IPS-NIHi11 (cell line): ENCODE measurements at regions not wholly inside any gene's neighbourhood (a gene's known extent, or its start where the extent isn't known, plus 50 kb on each side); places are given as distances from the start of the nearest gene placed in this dataset.

ENCODE experiments used
- DNase-seq: peaks from one replicate; pipeline ENCODE4 v3.0.0; 2012; ENCODE audit warnings: mixed read lengths, low spot score

DNA sequence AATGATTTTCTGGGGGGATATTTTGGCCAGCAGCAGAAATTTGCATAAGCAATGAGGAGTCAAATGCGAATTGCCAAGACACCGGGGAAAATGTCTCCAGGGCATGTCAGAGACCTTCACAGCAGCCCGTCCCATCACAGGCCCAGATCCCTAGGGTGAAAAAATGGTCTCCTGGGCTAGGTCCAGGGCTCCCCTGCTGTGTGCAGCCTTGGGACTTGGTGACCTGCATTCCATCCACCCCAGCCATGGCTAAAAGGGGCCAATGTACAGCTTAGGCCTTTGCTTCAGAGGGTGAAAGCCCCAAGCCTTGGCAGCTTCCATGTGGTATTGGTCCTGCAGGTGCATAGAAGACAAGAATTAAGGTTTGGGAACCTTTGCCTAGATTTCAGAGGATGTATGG is 534.5 kb upstream of the MEF2C start:
- DNase-seq: no peak

DNA sequence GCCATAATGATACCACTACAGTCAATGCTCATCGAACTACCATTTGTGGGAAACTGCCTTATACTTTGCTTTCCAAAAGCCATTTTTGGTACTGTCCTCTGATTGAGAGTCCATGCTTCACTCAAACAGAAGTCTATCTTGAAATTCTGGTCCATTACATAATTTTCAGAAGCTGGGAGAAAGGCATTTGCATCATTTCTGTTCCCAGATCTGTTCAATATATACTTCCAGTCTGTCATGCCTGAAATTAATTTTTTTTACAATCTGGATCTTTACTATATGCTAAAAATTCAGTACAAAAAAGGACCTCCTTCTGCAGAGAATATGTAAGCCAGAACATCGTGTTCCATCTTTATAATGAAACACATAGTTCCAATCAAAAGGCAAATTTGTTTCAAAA is 528.9 kb upstream of the MEF2C start:
- no peak for DNase-seq

DNA sequence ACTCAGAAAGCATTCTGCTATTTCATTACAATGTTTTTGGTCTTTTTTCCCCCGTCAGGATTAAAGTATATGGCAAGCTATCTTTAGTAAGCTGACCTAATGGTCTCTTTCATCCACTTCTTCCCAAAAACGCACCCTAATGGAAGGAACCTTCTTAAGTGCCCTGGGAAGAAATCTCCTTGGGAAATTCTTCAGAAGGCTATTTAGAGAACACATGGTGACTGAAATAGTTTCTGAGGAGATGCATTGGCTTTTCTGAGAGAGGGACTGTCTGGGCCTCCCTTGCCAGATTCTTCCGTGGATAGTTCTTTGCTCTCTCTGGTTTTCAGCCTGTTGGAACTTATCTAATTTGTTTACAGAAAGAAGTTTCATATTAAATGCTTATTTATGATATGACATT is 524.1 kb upstream of the MEF2C start:
- DNase-seq: no peak

DNA sequence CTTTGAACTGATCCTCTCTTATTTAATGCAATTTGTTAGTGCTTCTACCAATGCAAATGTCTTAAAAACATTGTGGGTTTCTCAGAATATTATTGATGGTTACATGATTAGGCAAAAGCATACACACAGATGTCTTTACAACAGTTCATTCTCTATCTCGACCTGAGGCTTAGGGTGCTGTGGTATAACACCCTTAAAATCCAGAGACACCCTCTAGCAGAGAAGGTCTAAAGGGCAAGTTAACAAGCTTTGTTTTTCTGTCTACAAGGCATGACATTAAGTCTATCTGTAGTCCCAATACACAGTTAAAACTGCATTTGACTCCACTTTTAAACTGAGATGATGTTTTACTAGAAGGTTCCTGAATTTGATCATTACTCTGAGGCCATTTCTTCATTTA is 518.7 kb upstream of the MEF2C start:
- DNase-seq: no peak

DNA sequence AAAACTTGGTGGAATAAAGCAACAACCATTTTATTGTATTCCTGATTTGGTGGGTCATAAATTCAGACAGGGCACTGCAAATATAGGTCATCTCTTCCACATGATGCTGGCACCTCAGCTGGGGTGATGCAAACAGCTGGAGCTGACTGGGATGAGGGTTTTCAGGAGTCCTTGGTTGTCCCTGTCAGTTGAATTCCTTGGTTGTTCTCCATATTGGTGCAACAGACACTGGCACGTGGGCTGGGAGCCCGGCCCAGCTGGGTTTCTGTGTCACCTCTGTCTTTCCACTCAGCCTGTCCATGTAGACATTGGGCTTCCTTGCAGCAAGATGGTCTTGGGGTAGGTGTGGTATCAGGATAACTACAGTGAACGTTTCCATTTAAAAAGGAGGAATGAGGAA is 518.0 kb upstream of the MEF2C start:
- no peak for DNase-seq

DNA sequence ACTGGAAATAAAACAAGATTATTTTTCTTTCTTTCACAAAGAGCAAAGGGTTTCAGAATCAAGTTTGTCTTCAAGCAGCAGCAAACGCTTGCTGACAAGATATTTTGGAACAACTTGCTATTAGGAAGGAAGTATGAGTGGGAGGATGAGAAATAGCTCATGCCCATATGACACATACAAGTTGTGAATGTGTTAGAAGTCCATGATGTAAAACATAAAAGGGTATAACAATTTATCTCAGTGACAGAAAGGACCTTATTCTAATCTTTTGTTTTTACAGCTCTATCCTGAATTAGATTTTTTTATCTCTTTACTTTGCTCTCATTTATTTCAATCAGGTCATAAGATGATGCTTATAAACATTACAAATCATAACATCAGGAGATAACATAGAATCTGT is 516.6 kb upstream of the MEF2C start:
- no peak for DNase-seq

DNA sequence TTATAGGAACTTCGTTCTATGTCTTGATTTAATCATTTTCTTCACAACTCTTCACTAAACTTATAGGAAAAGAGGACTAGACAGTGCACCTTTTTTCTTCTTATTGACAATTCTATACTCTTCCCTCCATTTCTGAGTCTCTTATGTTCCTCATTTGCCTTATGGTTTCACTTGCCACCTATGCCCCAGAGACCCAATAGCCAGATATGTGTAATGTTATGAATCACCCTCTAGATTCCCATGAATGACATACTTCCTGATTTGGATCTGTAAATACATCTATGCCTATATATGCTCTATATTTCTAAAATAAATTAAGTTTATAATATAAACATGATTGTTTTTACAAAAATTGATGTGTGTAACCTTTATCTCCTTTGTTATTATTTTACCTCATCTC is 514.1 kb upstream of the MEF2C start:
- DNase-seq: no peak

DNA sequence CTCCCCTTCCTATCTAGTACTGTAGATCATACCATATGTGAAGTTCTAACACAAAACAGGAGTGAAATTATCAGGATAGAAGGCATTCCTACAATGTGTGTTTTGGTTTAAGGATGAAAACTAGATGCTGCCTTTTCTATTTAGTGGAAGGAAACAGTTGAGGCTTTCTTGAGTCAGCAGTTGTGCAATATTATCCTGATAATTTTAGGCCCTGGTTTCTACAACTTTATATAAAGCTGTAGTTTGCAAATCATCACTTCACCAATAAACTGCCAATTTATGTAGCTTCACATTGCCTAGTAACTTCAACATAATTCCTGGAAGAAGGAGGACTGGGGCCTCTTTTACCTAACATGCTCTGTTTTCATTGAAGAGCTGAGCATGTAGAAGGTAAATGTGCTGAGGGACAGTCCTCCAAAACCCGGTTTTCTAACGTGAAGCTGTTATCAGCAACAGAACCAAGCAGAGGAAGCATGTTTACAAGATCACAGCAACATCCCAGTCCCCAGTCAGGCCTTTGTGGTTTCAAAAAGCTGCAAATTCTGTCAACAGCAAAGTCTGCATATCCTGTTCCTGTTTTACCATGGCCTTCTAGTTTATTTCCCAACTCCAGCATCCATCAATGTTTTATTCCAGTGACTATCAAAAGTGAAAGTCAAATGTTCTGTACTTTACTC is 513.4 kb upstream of the MEF2C start:
- DNase-seq: no peak

DNA sequence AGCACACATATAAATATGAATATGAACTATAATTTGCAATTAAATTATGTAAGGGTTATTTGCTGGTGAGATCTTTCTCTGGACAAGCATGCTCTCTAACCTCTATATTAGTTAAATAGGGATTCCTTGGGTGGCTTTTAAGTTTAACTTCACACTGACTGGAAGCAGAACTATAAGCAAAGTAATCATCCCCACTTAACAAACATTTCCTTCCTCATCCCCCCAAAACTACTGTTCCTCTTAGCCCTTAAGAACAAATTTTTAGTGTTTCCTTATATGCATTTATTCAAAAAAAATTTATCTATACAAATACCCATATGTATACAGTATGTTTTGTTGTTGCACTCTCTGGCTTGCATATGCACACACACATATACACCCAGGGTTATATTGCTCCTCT is 512.1 kb upstream of the MEF2C start:
- no peak for DNase-seq

DNA sequence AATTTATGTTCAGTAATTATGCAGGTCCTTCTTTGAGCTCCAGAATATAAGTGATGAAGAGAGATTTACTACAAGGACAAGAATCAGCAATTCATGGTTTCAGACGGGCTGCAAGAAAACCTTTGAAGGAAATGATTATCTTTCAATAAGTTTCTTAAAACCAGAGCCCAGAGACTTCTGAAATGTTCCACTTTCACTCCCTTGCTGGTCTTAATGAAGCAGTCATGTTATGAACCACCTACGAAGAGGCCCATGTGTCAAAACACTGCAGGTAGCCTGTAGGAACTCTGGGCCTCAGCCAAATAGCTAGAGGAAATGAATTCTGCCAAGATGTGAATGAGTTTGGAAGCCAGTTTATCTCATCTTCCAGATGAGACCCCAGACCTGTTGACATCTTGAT is 505.9 kb upstream of the MEF2C start:
- no peak for DNase-seq

DNA sequence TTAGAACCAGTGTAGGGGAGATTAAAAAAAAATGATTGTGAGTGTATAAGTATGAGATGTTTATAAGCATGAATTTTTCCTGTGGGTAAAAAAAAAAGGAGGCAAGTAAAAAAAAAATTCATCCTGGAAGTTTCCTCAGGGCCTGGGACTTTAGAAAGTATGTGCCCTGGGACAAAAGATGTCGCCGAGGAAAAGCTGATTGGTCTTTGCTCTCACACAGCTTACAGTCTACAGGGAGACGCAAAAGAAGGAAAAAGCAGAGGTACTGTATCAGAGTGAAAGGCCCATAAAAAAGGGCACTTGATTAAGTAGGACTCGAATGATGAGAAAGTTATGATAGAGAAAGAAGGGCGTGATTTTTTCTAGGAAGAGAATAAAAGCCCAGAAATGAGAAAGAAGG is 501.4 kb upstream of the MEF2C start:
- DNase-seq: no peak

DNA sequence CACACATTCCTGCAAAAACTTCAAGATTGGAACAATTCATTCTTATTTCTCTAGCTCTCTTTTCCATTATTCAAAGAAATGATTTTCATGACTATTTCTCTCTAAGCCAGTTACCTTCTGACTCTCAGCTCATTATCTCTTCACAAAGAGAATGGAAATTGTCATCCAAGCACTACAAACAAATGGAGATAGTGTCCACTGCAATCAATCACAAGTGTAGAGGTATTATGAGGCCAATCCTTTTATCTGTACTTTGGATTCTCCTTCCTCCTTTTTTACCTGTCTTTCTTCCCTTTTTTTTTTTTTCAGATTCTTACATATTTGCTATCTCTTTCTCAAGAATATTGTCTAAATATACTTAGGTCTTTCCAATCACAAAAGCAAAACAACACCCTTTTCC is 497.7 kb upstream of the MEF2C start:
- DNase-seq: no peak

DNA sequence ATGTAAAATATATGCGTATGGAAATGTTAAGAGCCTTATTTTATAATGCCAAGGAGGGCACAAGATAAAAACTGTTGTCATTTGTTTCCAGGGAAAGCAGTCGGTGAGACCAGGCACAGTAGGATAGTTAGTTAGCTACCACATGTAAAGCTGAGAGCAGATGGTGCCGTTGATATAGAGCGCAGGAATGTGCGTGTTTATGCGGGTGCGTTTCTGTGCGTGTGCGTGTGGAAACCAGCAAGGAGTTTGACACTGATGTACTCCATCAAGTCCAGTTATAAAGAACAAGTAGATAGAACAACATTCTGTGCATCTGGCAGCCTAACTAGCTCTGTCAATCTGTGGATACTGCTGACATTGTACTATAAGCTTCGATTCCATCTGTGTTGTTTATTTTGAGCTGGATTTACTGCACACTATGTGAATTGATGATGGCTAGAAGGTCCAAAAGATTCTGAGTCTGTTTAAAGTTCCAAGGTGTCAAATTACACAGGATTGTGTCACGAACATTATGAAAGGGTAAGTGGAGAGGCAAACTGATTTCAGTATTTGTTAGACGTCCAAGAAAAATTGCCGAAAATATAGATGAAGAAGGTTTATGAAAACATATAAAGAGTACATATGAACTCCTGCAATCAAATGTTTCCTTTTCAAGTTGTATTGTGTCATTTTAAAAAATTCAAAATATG is 494.9 kb upstream of the MEF2C start:
- no peak for DNase-seq

DNA sequence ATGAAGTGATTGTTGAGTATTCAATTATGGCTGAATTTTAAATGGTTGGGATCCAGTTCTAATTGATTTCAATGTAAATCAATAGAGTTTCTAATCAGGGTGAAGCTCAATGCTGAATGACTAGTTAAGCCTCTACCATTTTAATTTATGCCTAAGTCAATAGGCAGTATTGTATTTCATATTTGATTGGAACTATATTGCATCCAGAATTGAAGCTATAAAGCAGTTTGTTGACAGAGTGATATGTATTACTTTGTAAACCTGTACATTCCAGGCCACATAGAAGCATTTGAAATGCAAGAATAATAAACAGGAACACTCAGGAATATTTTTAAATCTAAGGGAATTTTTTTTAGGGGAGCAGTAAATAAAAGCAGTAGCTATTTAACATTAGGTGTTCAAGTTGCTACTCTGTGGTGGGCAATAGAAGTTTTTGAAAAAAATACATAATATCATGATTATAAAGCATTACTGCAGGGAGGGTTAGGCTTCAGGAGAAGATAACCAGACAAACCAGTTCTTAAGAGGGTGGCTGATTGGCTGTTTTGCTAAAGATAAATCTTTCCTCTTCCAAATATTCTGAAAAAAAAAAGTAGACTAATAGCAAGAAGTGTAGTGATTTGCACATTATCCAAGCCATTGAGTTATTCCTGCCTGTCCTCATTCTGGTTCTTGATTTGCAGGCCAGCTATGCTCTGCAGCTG is 492.0 kb upstream of the MEF2C start:
- no peak for DNase-seq

DNA sequence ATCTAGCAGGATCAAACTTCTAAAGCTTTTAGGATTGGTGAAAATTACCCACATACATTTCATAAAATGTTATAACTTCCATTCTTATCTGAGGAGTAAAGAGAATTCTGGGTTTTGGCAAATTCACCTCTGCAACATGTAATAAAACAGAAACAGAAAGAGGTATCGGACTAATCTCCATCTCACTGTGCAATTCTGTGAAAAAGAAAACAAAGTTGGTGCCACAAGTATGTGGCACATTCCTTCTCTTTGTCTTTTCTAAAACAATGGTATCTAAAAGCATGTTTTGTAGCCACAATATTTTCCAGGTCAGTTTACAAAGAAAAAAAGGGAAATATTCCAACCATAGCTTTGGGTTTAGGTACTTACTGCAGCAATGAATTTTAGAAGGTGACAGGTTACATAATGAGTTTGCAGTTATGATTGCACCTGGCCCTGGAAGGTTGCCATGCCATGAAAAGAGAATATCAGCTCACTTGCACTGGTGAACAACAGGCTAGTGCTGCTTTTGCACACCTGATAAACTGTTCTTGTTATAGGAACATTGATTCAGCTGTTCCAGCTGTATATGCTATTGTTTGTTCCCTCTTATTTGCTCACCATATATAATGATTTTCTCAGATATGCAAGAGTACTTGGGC is 491.3 kb upstream of the MEF2C start:
- no peak for DNase-seq

DNA sequence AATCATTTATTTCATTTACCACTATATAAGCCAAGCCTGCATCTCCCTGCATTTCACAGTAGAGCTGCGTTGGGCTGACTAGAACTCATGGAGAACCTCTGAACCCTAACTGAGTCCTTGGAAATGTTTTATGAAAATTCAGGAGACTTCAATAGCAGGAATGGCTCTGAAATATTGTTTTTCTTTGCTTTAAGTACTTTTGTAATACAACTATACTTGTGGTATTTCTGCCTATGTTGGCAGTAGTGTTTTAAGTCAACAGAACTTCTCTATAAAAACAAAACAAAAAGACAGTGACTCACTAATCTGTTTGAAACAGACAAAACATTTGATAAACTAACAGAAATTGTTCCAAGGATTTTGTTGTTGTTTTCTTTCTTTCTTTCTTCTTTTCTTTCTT is 489.2 kb upstream of the MEF2C start:
- no peak for DNase-seq

DNA sequence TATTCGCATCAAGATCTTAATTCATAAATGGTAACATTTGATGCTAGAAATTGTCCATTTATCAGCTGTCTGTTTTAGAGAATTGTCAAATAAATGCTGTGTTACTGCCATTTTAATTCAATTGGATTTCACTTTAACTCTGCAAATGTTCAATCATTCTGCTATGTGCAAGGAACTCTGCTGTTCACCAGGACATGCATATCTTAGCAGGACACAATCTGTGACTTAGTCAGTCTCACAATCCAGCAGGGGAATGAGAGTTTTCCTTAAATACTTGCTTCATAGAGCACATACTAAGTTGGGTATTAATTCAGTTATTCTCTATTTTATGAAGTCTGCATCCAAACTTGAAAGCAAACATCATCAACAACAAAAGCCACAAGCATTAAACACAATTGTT is 488.7 kb upstream of the MEF2C start:
- no peak for DNase-seq

DNA sequence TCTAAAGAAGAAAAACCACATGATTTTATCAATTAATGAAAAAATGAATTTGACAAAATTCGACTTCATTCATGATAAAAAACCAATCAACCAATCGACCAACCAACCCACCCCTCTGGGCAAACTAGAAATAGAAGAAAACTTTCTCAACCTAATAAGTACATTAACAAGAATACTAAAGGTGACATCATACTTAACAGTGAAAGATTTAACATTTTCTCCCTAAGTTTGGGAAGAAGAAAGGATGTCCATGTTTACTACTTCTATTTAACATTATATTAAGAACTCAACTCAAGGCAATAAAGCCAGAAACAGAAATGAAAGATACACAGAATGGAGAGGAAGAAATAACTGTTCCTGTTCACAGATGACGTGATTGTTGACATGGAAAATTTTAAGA is 476.1 kb upstream of the MEF2C start:
- DNase-seq: no peak

DNA sequence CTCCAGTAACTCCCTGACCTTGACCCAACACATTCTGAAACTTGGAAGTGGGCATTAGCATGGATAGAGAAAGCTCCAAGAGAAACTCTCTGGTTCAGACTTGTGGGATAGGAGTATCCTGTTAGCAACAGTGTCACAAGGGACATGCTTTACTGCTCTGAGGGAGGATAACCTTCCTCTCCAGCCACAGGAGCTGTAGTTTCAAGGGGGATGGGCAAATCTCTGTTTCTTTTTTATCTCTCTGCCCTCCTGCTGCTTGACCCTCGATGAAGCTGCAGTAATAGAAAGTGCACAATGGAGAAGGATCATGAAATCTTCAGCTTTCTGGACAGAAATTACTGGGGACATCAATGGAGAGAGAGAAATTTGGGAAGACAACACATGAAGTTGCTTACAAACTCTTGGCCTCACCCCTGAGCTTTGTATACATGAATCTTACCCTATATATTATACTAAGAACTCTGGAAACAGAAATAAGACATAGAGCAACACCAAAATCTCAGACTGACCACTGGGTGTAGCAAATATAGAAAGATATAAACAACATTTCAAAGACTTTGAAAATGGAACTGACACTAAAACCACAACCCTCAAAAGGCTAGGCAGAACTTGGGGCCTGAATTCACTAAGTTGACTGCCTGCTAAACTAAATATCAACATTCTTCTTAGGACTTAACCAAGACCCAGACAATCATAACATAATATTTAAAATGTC is 471.0 kb upstream of the MEF2C start:
- DNase-seq: no peak

DNA sequence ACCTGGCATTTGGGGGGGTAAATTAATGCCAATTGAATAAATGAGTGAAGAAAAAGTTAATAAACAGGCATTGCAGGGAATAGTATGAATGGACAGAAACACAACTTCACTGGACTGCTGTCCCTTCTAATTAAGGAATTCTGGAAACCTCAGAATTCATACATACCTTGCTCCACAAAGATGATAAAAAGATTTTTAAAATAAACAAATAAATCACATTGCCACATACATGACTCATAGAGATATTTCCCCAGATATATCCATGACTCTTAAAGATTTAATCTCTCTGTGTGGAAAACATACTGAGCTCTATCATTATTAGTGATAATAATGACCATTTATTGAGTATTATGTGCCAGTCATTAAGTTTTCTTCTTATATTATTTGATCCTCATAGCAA is 469.0 kb upstream of the MEF2C start:
- DNase-seq: no peak

DNA sequence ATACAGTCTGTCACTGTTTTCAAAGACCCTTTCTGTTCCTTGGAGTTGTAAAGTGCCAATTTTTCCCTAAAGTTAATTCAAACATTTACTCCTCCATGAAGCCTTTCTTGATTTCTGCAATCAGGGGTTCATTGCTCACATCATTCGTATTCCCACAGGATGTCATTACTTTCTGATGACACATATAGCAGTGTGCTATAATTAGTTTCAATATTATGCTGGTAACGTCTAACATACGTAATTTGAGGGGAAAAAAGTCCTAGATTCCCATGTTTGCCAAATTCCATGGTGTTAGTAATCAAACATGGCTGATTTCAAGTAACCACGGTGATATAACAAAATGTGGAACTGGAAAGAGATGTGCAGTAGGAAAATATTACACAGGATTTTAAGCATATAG is 468.2 kb upstream of the MEF2C start:
- no peak for DNase-seq

DNA sequence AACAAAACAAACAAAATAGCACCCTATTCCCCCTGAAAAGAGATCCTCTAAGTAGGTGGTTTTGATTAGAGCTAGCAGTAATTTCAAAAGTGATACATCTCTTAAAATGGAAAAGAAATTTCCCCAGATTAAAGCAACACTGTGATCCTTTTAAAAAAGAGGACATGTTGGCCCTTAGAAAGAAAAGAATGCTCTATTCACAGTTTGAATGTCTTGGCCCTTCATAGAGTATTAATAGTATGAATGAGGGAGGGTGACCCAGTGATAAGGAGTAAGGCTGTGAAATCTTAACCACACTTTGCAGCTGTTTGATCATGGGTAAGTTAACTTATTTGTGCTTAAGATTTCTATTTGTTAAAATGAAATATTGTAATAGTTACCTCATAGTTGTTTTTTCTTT is 467.7 kb upstream of the MEF2C start:
- DNase-seq: no peak
